ENCODE measurements at regions not wholly inside any gene's neighbourhood (a gene's known extent, or its start where the extent isn't known, plus 50 kb on each side); places are given as distances from the start of the nearest gene placed in this dataset.

- TF ChIP-seq CTCF (IDR thresholded peaks at IDR 0.05; ENCODE audit: low read depth, low read length) (no peak), MAX (IDR thresholded peaks at IDR 0.05; ENCODE audit: low read depth, low read length) (no peak), POLR2A (IDR thresholded peaks at IDR 0.05; ENCODE audit: extremely low read depth, insufficient read length) (no peak)
Measured at GRCh38 chrX:155694649-155695048, 81.9 kb upstream of the TMLHE start.
